ENCODE measurements at regions not wholly inside any gene's neighbourhood (a gene's known extent, or its start where the extent isn't known, plus 50 kb on each side); places are given as distances from the start of the nearest gene placed in this dataset.
"Not testable (repeated sequence)": the region's sequence is repeated elsewhere in the genome, so short reads cannot be mapped to it uniquely, and the experiment has no call there.

GRCh38 chr10:81200801-81201200, 663.1 kb downstream of the SH2D4B start:
- in situ Hi-C loops (cut with MboI), result no loop called here
- POLR2A ChIA-PET, result no interaction called here
- no peak overlapping the region for H3K4me3 ChIP-seq
- no peak for FAIRE-seq
- no peaks in the 10 kb centered on the region for H3K4me1 ChIP-seq (ENCODE audit: control insufficient read depth, insufficient read depth, low read length)
- BruUV-seq (replicated peaks), result no TSS peak
- no peaks in the 10 kb centered on the region for H3K27me3 ChIP-seq (replicated peaks in 1 of 2; ENCODE audit: control insufficient read depth in 2 of 2, insufficient read depth in 2 of 2, low read length in 1 of 2)
- RAD21 ChIA-PET (ENCODE audit: unreplicated experiment), result no interaction called here
- DNase-seq (ENCODE audit: low read depth, low spot score), result no peak
- intact Hi-C loops (cut with micrococcal nuclease; ENCODE audit: unreplicated experiment), result no loop called here
- no peak overlapping the region for H3K4me2 ChIP-seq (ENCODE audit: control insufficient read depth, insufficient read depth)
- no peak overlapping the region for H2AFZ ChIP-seq (ENCODE audit: control insufficient read depth, low read depth, low read length)
- 0% methylated on average over 2 of the region's 2 CpGs for WGBS (ENCODE audit: insufficient coverage, insufficient replicate concordance, low lambda C conversion rate, missing lambda C conversion rate)
- no peak overlapping the region for H3K9ac ChIP-seq (ENCODE audit: control insufficient read depth, insufficient read depth, low read length)
- no peak overlapping the region for H3K27ac ChIP-seq (ENCODE audit: control insufficient read depth, insufficient read depth)
- H3K79me2 ChIP-seq (ENCODE audit: control insufficient read depth, insufficient read depth, low read length), result no peaks in the 10 kb centered on the region
- SMC1A ChIA-PET (ENCODE audit: uncharacterized antibody, unreplicated experiment), result no interaction called here
- ATAC-seq, result no peak
- TF ChIP-seq CEBPZ (IDR thresholded peaks at IDR 0.05; ENCODE audit: low read depth, low read length) (no peak), TBL1XR1 (IDR thresholded peaks at IDR 0.05; ENCODE audit: low read depth, low read length) (no peak), RB1 (IDR thresholded peaks at IDR 0.05; ENCODE audit: borderline replicate concordance) (no peak), POLR2A (IDR thresholded peaks at IDR 0.05; ENCODE audit: low read depth, low read length) (no peak), ZSCAN29 (IDR thresholded peaks at IDR 0.05) (no peak), STAT1 (conservative IDR thresholded peaks at IDR 0.05) (no peak), SREBF1 (IDR thresholded peaks at IDR 0.05; ENCODE audit: low read length) (no peak), REST (IDR thresholded peaks at IDR 0.05; ENCODE audit: low read depth, low read length) (no peak), ZNF217 (IDR thresholded peaks at IDR 0.05) (no peak), NFXL1 (IDR thresholded peaks at IDR 0.05; ENCODE audit: borderline replicate concordance) (no peak)
- CTCF ChIA-PET, result no interaction called here
- H3K36me3 ChIP-seq (ENCODE audit: control insufficient read depth in 2 of 2, insufficient read depth in 2 of 2, low read length in 1 of 2), result no peaks in the 10 kb centered on the region
- H3K9me3 ChIP-seq (replicated peaks; ENCODE audit: control insufficient read depth, insufficient read depth, low read length), result no peaks in the 10 kb centered on the region
- H4K20me1 ChIP-seq (ENCODE audit: control insufficient read depth, insufficient read depth), result no peaks in the 10 kb centered on the region

- BruUV-seq (replicated peaks); H3K4me1 ChIP-seq (ENCODE audit: control insufficient read depth, insufficient read depth, low read length); H2AFZ ChIP-seq (ENCODE audit: control insufficient read depth, low read depth, low read length); H3K9me3 ChIP-seq (replicated peaks; ENCODE audit: control insufficient read depth, insufficient read depth, low read length); POLR2A ChIA-PET; H3K4me3 ChIP-seq; H3K36me3 ChIP-seq (ENCODE audit: control insufficient read depth in 2 of 2, insufficient read depth in 2 of 2, low read length in 1 of 2); RAD21 ChIA-PET (ENCODE audit: unreplicated experiment); H3K27me3 ChIP-seq (replicated peaks in 1 of 2; ENCODE audit: control insufficient read depth in 2 of 2, insufficient read depth in 2 of 2, low read length in 1 of 2); H4K20me1 ChIP-seq (ENCODE audit: control insufficient read depth, insufficient read depth); H3K79me2 ChIP-seq (ENCODE audit: control insufficient read depth, insufficient read depth, low read length); CTCF ChIA-PET; in situ Hi-C loops (cut with MboI); FAIRE-seq; SMC1A ChIA-PET (ENCODE audit: uncharacterized antibody, unreplicated experiment); ATAC-seq; H3K27ac ChIP-seq (ENCODE audit: control insufficient read depth, insufficient read depth); DNase-seq (ENCODE audit: low read depth, low spot score); H3K9ac ChIP-seq (ENCODE audit: control insufficient read depth, insufficient read depth, low read length); H3K4me2 ChIP-seq (ENCODE audit: control insufficient read depth, insufficient read depth); intact Hi-C loops (cut with micrococcal nuclease; ENCODE audit: unreplicated experiment): not testable (repeated sequence)
- 19% methylated on average over 5 of the region's 5 CpGs for WGBS (ENCODE audit: insufficient coverage, insufficient replicate concordance, low lambda C conversion rate, missing lambda C conversion rate)
Measured at GRCh38 chr10:81207359-81207758, 667.6 kb upstream of the NRG3 start.
